Activated CD4-positive, alpha-beta T cell treated with anti-CD3 and anti-CD28 coated beads, Interleukin-2, Interleukin-4, amounts not matched to agents 100 ng/mL and 50 ng/mL, durations not matched to agents 16 hours and 8 hours (primary cell): ENCODE measurements at regions not wholly inside any gene's neighbourhood (a gene's known extent, or its start where the extent isn't known, plus 50 kb on each side); places are given as distances from the start of the nearest gene placed in this dataset.

Source experiments
- DNase-seq: peaks from one replicate; pipeline ENCODE4 v3.0.0-alpha.2; 2020; ENCODE audit warnings: low spot score

- no peak for DNase-seq
Measured at GRCh38 chr7:106165337-106165736, 53.2 kb upstream of the SYPL1 start.

- no peak for DNase-seq
Measured at GRCh38 chr7:106163257-106163656, 51.1 kb upstream of the SYPL1 start.
